ENCODE measurements at regions not wholly inside any gene's neighbourhood (a gene's known extent, or its start where the extent isn't known, plus 50 kb on each side); places are given as distances from the start of the nearest gene placed in this dataset.

DNA sequence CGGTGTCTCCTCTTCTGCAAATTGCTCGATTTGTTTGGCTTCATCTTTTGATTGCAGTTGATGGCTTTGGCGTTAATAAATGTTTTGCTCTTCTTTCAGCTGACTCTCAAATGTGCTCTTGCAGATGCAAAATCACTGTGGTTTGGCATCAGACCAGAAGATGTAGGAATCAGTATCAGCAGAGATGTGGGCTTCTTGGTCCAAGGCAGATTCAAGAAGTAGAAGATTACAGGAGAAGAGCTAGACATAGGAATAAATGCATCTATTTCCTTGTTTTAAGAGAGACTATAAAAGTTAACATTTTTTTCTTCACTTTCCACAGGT is 59.8 kb upstream of the BACH1 start:
- Histone ChIP-seq H3K36me3 (no peaks in the 10 kb centered on the region), H3K9me3 (no peaks in the 10 kb centered on the region), H3K4me3 (no peak overlapping the region), H3K27ac (peak overlapping the region in 1 of 2 donors; percentile 25), H3K4me1 (no peaks in the 10 kb centered on the region), H3K27me3 (no peaks in the 10 kb centered on the region)
- TF ChIP-seq CTCF (IDR thresholded peaks at IDR 0.05) (no peak), POLR2A (IDR thresholded peaks at IDR 0.05) (no peak)
- no peak for DNase-seq
- intact Hi-C loops (cut with DNase I; ENCODE audit: low total_unique reads): no loop called here

GRCh38 chr21:29240136-29240535 is 58.6 kb upstream of the BACH1 start:
- H3K4me3 ChIP-seq: no peak overlapping the region
- TF ChIP-seq POLR2A (IDR thresholded peaks at IDR 0.05) (no peak), CTCF (IDR thresholded peaks at IDR 0.05) (no peak)
- H3K4me1 ChIP-seq: no peaks in the 10 kb centered on the region
- no peak overlapping the region for H3K27ac ChIP-seq
- no peak for DNase-seq
- no peaks in the 10 kb centered on the region for H3K9me3 ChIP-seq
- H3K36me3 ChIP-seq: no peaks in the 10 kb centered on the region
- intact Hi-C loops (cut with DNase I; ENCODE audit: low total_unique reads): no loop called here
- H3K27me3 ChIP-seq: no peaks in the 10 kb centered on the region

DNA sequence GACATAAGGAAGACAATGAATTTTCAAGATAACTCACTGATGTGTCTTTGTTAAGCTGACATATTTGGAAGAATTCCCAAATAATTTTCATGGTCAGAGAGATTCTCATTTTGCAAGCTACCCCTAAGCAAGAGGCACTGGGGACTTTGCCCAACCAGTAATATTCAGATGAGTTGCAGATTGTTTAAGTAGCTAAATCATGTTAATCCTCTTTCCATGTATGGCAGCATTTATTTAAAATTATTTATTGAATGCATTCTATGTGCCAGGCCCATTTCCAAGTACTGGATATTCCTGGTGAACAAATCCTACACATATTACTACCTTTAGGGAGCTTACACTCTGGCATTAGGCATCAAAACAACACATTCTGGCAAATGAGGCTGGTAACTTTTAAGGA is 56.5 kb upstream of the BACH1 start:
- no peak for DNase-seq
- TF ChIP-seq CTCF (IDR thresholded peaks at IDR 0.05) (no peak), POLR2A (IDR thresholded peaks at IDR 0.05) (no peak)
- Histone ChIP-seq H3K4me1 (no peaks in the 10 kb centered on the region), H3K9me3 (no peaks in the 10 kb centered on the region), H3K27ac (no peak overlapping the region), H3K36me3 (no peaks in the 10 kb centered on the region), H3K4me3 (no peak overlapping the region), H3K27me3 (no peaks in the 10 kb centered on the region)
- intact Hi-C loops (cut with DNase I; ENCODE audit: low total_unique reads): no loop called here

DNA sequence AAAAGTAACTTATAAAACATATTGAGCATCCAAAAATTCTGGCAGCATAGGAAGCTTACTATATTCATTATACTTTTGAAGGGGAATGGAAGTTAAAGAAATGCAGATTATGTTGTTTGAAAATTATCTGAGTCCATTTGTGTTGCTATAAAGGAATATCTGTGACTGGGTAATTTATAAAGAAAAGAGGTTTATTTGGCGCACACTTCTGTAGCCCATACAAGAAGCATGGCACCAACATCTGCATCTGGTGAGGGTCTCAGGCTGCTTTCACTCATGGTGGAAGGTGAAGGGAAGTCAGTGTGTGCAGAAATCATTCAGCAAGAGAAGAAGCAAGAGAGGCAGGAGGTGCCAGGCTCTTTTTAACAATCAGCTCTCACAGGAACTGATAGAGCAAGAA is 55.5 kb upstream of the BACH1 start:
- no peak overlapping the region for H3K27ac ChIP-seq
- no peaks in the 10 kb centered on the region for H3K4me1 ChIP-seq
- TF ChIP-seq POLR2A (IDR thresholded peaks at IDR 0.05) (no peak), CTCF (IDR thresholded peaks at IDR 0.05) (no peak)
- no peak for DNase-seq
- no peak overlapping the region for H3K4me3 ChIP-seq
- no peaks in the 10 kb centered on the region for H3K36me3 ChIP-seq
- intact Hi-C loops (cut with DNase I; ENCODE audit: low total_unique reads): no loop called here
- H3K27me3 ChIP-seq: no peaks in the 10 kb centered on the region
- no peaks in the 10 kb centered on the region for H3K9me3 ChIP-seq

GRCh38 chr21:29245104-29245643 is 53.5 kb upstream of the BACH1 start:
- DNase-seq: no peak
- TF ChIP-seq POLR2A (IDR thresholded peaks at IDR 0.05) (no peak), CTCF (IDR thresholded peaks at IDR 0.05) (no peak)
- no peaks in the 10 kb centered on the region for H3K4me1 ChIP-seq
- H3K4me3 ChIP-seq: no peak overlapping the region
- no peaks in the 10 kb centered on the region for H3K36me3 ChIP-seq
- no peaks in the 10 kb centered on the region for H3K27me3 ChIP-seq
- no peaks in the 10 kb centered on the region for H3K9me3 ChIP-seq
- H3K27ac ChIP-seq: no peak overlapping the region
- intact Hi-C loops (cut with DNase I; ENCODE audit: low total_unique reads): no loop called here

All from uterus (tissue), 3 donors.